ENCODE measurements at regions not wholly inside any gene's neighbourhood (a gene's known extent, or its start where the extent isn't known, plus 50 kb on each side); places are given as distances from the start of the nearest gene placed in this dataset.

DNA sequence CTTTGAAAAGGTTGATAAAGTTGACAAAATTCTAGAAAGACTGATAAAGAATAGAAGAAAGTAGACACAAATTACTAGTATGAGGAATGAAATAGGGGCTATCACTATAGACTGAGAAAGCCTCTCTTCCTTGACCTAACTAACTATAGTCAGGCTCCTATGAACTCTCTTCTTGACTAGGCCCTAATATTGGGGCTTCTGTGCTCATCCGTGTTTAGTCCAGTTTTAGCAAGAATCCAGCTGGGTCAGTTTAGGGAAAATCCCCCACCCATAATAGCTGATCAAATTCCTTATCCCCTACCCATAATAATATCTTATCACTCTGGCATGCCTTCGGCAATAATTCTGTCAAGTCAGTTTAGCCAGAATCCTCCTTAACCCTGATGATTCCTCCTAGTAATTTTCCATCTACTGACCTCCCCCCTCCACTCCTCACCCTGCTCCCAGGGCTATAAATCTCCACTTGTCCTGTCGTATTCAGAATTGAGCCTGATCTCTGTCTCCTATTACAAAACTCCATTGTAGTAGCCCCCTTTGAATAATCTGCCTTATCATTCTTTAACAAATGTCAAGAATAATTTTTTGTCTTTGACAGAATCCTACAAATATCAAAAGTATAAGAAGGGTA is 138.1 kb downstream of the TFAP2A start:
- DNase-seq (no peak), ATAC-seq (no peak)
- no peaks in the 10 kb centered on the region for H3K36me3 ChIP-seq
- H3K4me3 ChIP-seq: no peak overlapping the region
- TF ChIP-seq, protein P1, sequence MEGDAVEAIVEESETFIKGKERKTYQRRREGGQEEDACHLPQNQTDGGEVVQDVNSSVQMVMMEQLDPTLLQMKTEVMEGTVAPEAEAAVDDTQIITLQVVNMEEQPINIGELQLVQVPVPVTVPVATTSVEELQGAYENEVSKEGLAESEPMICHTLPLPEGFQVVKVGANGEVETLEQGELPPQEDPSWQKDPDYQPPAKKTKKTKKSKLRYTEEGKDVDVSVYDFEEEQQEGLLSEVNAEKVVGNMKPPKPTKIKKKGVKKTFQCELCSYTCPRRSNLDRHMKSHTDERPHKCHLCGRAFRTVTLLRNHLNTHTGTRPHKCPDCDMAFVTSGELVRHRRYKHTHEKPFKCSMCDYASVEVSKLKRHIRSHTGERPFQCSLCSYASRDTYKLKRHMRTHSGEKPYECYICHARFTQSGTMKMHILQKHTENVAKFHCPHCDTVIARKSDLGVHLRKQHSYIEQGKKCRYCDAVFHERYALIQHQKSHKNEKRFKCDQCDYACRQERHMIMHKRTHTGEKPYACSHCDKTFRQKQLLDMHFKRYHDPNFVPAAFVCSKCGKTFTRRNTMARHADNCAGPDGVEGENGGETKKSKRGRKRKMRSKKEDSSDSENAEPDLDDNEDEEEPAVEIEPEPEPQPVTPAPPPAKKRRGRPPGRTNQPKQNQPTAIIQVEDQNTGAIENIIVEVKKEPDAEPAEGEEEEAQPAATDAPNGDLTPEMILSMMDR (IDR thresholded peaks at IDR 0.05): no peak
- intact Hi-C loops (cut with DNase I): no loop called here
- no peak overlapping the region for H3K27ac ChIP-seq
- H3K9me3 ChIP-seq: no peaks in the 10 kb centered on the region
- no peaks in the 10 kb centered on the region for H3K27me3 ChIP-seq
- H3K4me1 ChIP-seq: no peaks in the 10 kb centered on the region

DNA sequence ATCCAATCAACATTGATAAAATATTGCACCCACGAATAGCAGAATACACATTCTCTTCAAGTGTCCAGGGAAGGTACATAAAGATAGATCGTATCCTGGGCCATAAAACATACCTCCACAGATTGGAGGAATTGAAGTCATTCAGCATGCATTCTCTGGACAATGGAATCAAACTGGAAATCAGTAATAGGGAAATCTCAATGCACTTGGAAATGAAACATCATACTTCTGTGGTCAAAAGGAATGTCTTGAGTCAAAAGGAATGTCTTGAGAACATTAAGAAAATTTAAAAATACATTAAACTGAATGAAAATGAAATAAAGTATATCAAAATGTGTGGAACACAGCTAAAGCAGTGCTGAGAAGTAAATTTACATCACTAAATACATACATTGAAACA is 138.8 kb downstream of the TFAP2A start:
- Histone ChIP-seq H3K4me3 (no peak overlapping the region), H3K27ac (no peak overlapping the region), H3K36me3 (no peaks in the 10 kb centered on the region), H3K9me3 (no peaks in the 10 kb centered on the region), H3K4me1 (no peaks in the 10 kb centered on the region), H3K27me3 (no peaks in the 10 kb centered on the region)
- TF ChIP-seq, protein P1 (IDR thresholded peaks at IDR 0.05): no peak
- intact Hi-C loops (cut with DNase I): no loop called here
- ATAC-seq: no peak
- no peak for DNase-seq

DNA sequence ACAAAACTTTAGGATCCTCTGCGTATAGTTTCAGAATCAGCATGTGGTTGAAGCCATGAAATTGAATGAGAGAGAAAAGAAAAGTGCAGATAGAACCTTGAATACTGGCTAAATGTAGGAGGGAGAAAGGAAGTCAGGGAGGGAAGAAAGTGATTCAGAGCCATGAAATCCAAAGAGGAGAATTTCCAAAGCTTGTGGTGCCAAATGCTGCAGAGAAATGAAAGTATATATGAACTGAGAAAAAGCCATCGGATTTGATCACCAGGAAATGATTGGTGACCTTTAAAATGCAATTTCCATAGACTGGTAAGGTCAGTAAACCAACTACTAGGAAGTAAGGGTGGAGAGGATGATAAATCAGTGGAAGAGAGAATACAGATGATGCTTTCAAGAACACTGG is 142.3 kb downstream of the TFAP2A start:
- intact Hi-C loops (cut with DNase I): no loop called here
- ATAC-seq: no peak
- Histone ChIP-seq H3K4me3 (no peak overlapping the region), H3K36me3 (no peaks in the 10 kb centered on the region), H3K4me1 (no peaks in the 10 kb centered on the region), H3K9me3 (no peaks in the 10 kb centered on the region), H3K27ac (no peak overlapping the region), H3K27me3 (peaks cover 2% of the 10 kb centered on the region)
- TF ChIP-seq, protein P1 (IDR thresholded peaks at IDR 0.05): no peak
- DNase-seq: no peak

DNA sequence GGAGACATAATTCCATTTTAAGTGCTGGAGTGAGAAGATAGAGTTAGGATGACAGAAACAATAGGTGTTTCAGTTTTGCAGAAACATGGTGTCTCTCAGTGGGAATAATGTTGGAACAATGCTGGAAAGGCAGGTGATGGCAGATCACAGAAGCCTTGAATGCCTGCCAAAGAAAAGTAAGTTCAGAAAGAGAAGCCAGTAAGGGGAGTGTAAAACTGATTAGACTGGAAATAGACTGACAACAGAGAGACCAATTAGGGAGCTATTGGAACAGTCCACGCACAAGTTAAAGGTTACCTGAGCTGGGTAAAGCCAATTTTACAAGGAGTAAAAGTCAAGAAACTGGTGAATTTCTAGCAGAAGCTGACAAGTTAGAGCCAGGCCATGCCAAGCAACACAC is 142.9 kb downstream of the TFAP2A start:
- H3K27me3 ChIP-seq: peaks cover 7% of the 10 kb centered on the region
- H3K4me3 ChIP-seq: no peak overlapping the region
- H3K4me1 ChIP-seq: no peaks in the 10 kb centered on the region
- intact Hi-C loops (cut with DNase I): no loop called here
- no peak overlapping the region for H3K27ac ChIP-seq
- H3K36me3 ChIP-seq: no peaks in the 10 kb centered on the region
- ATAC-seq (no peak), DNase-seq (no peak)
- TF ChIP-seq, protein P1 (IDR thresholded peaks at IDR 0.05): no peak
- no peaks in the 10 kb centered on the region for H3K9me3 ChIP-seq

DNA sequence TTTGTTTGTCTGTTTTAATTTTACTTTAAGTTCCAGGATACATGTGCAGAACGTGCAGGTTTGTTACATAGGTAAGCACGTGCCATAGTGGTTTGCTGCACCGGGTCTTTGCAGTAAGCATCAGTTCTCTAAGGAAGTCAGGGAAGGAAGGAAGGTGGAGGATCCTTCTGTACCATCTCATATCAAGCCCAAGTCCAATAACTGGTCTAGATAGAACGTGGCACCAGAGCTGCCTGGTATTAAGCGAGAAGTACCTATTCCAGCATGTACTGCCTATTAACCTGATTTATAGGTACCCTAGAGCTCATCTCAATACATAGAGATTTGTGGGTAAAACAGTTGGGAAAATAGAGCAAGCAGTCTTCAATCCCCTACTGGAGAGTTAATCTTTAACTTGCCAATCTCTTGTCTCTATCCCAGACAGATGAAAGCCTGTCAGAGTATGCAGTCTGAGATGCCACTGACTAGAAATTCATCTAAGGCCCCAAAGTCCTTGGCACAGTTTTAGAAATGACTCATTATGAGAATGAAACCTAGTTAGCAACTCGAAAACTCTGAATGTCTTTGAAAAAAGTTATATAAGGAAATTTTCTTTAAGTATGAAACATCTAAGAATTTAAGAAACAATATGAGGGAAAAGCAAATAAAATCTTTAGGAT is 144.9 kb downstream of the TFAP2A start:
- H3K4me1 ChIP-seq: no peaks in the 10 kb centered on the region
- H3K27me3 ChIP-seq: peaks cover 7% of the 10 kb centered on the region
- no peak overlapping the region for H3K27ac ChIP-seq
- DNase-seq (no peak), ATAC-seq (no peak)
- H3K9me3 ChIP-seq: no peaks in the 10 kb centered on the region
- intact Hi-C loops (cut with DNase I): no loop called here
- TF ChIP-seq, protein P1 (IDR thresholded peaks at IDR 0.05): no peak
- H3K36me3 ChIP-seq: no peaks in the 10 kb centered on the region
- no peak overlapping the region for H3K4me3 ChIP-seq

Data from upper lobe of right lung (tissue), 1 donor.